GM23338 (cell line): ENCODE measurements at regions not wholly inside any gene's neighbourhood (a gene's known extent, or its start where the extent isn't known, plus 50 kb on each side); places are given as distances from the start of the nearest gene placed in this dataset.

Source experiments
- ATAC-seq: fragments of 200-7000 bp; cut with Tn5 transposase; 3 replicates; pipeline ENCODE4 v1.9.1; 2020
- DNase-seq: peaks from one replicate; pipeline ENCODE4 v3.0.0-alpha.2; 2015; ENCODE audit warnings: low spot score
- H2AFZ ChIP-seq: fragments of 200-600 bp; sonication (generic); 2 replicates; pipeline ENCODE4 v1.8.0; 2016; ENCODE audit warnings: antibody characterized with exemption, mild to moderate bottlenecking, moderate library complexity
- H3F3A ChIP-seq: fragments of 200-600 bp; sonication (generic); replicated peaks from 2 replicates; pipeline ENCODE4 v1.8.0; 2017; ENCODE audit warnings: antibody characterized with exemption, mixed run types, low read depth
- H3K27ac ChIP-seq: fragments of 200-600 bp; sonication (generic); 2 replicates; pipeline ENCODE4 v1.6.1; 2016; ENCODE audit warnings: low read depth
- H3K27me3 ChIP-seq: fragments of 200-600 bp; sonication (generic); 2 replicates; pipeline ENCODE4 v1.8.0; 2016; ENCODE audit warnings: mild to moderate bottlenecking, mixed run types, moderate library complexity; ENCODE audit not compliant: insufficient read depth
- H3K36me3 ChIP-seq: fragments of 200-600 bp; sonication (generic); 2 replicates; pipeline ENCODE4 v1.8.0; 2016; ENCODE audit warnings: mild to moderate bottlenecking; ENCODE audit not compliant: insufficient read depth
- H3K4me1 ChIP-seq: fragments of 200-600 bp; sonication (generic); 2 replicates; pipeline ENCODE4 v1.8.0; 2016; ENCODE audit warnings: mild to moderate bottlenecking, moderate library complexity; ENCODE audit not compliant: insufficient read depth
- H3K4me2 ChIP-seq: fragments of 200-600 bp; sonication (generic); 2 replicates; pipeline ENCODE4 v1.7.1; 2017; ENCODE audit warnings: mixed run types
- H3K4me3 ChIP-seq: fragments of 200-600 bp; sonication (generic); 2 replicates; pipeline ENCODE4 v1.6.1; 2016; ENCODE audit warnings: mixed run types
- H3K79me2 ChIP-seq: fragments of 200-600 bp; sonication (generic); replicated peaks from 2 replicates; pipeline ENCODE4 v1.8.0; 2017; ENCODE audit warnings: mild to moderate bottlenecking; ENCODE audit not compliant: insufficient read depth
- H3K9me2 ChIP-seq: fragments of 200-600 bp; sonication (generic); 2 replicates; pipeline ENCODE4 v1.8.0; 2017; ENCODE audit not compliant: insufficient read depth
- H4K20me1 ChIP-seq: fragments of 200-600 bp; sonication (generic); replicated peaks from 2 replicates; pipeline ENCODE4 v1.8.0; 2017; ENCODE audit warnings: mild to moderate bottlenecking; ENCODE audit not compliant: insufficient read depth
- H3K27ac Mint-ChIP-seq: 2 replicates; pipeline ENCODE4 v1.8.0; 2020; ENCODE audit warnings: inconsistent platforms, mild to moderate bottlenecking, moderate library complexity, mixed read lengths
- H3K27me3 Mint-ChIP-seq: 3 replicates; pipeline ENCODE4 v1.8.0; 2022; ENCODE audit warnings: low read depth, mild to moderate bottlenecking, moderate library complexity, mixed read lengths, inconsistent platforms; ENCODE audit not compliant: insufficient read depth, poor library complexity
- H3K36me3 Mint-ChIP-seq: 3 replicates; pipeline ENCODE4 v1.8.0; 2021; ENCODE audit warnings: low read depth, mild to moderate bottlenecking, inconsistent platforms, moderate library complexity, mixed read lengths
- H3K4me1 Mint-ChIP-seq: 3 replicates; pipeline ENCODE4 v1.8.0; 2020; ENCODE audit warnings: mild to moderate bottlenecking, inconsistent platforms, mixed read lengths
- H3K4me3 Mint-ChIP-seq: 3 replicates; pipeline ENCODE4 v1.8.0; 2021; ENCODE audit warnings: moderate library complexity, mild to moderate bottlenecking, inconsistent platforms, mixed read lengths
- H3K9me3 Mint-ChIP-seq: 3 replicates; pipeline ENCODE4 v1.8.0; 2020; ENCODE audit warnings: moderate library complexity, mild to moderate bottlenecking, inconsistent platforms, mixed read lengths
- CREB1 ChIP-seq: fragments of 250-450 bp; sonication (Bioruptor Pico); IDR thresholded peaks from 2 replicates; pipeline ENCODE4 v1.5.0; 2020; ENCODE audit warnings: low read depth, mild to moderate bottlenecking, moderate library complexity
- EZH2 ChIP-seq: fragments of 200-600 bp; sonication (generic); IDR thresholded peaks from one replicate; pipeline ENCODE4 v1.8.0; 2017; ENCODE audit warnings: antibody characterized with exemption, mild to moderate bottlenecking, low read depth; ENCODE audit not compliant: unreplicated experiment
- EZH2phosphoT487 ChIP-seq: fragments of 200-600 bp; sonication (generic); IDR thresholded peaks from one replicate; pipeline ENCODE4 v1.8.1; 2018; ENCODE audit warnings: antibody characterized with exemption; ENCODE audit not compliant: unreplicated experiment
- JUNB ChIP-seq: IDR thresholded peaks from one replicate; pipeline ENCODE4 v1.6.1; 2016; ENCODE audit warnings: antibody characterized with exemption; ENCODE audit not compliant: unreplicated experiment
- NANOG ChIP-seq: IDR thresholded peaks from 2 replicates; pipeline ENCODE4 v1.6.1; 2016; ENCODE audit warnings: antibody characterized with exemption, borderline replicate concordance
- POLR2AphosphoS5 ChIP-seq: IDR thresholded peaks from 2 replicates; pipeline ENCODE4 v1.6.1; 2016; ENCODE audit warnings: antibody characterized with exemption, low read depth
- STAT1 ChIP-seq: IDR thresholded peaks from one replicate; pipeline ENCODE4 v1.6.1; 2016; ENCODE audit warnings: antibody characterized with exemption; ENCODE audit not compliant: unreplicated experiment
- ZNF114 ChIP-seq: fragments of 250-450 bp; sonication (Bioruptor Pico); IDR thresholded peaks from 2 replicates; pipeline ENCODE4 v1.5.0; 2020; ENCODE audit warnings: mild to moderate bottlenecking, moderate library complexity
- ZNF331 ChIP-seq: fragments of 250-450 bp; sonication (Bioruptor Pico); IDR thresholded peaks from 2 replicates; pipeline ENCODE4 v1.5.0; 2020; ENCODE audit warnings: low read depth, mild to moderate bottlenecking, moderate library complexity
- TF ChIP-seq, protein P1 (sequence below): IDR thresholded peaks from 2 replicates; pipeline ENCODE4 v1.6.1; 2016; ENCODE audit warnings: antibody characterized with exemption
- TF ChIP-seq, protein P2 (sequence below): IDR thresholded peaks from one replicate; pipeline ENCODE4 v1.6.1; 2018; ENCODE audit warnings: antibody characterized with exemption; ENCODE audit not compliant: unreplicated experiment
- TF ChIP-seq, protein P3 (sequence below), 2 experiments: fragments of 200-600 bp in 1 of 2; sonication (generic) in 1 of 2; conservative IDR thresholded peaks; 2 replicates each; pipeline versions ENCODE4 v1.5.1 to v1.6.1; 2016 to 2017; ENCODE audit warnings: antibody characterized with exemption in 2 of 2, low read depth in 2 of 2, mild to moderate bottlenecking in 2 of 2, moderate library complexity in 1 of 2
- TF ChIP-seq, protein P4 (sequence below): fragments of 250-450 bp; sonication (Bioruptor Pico); IDR thresholded peaks from 2 replicates; pipeline ENCODE4 v1.5.0; 2020; ENCODE audit warnings: mild to moderate bottlenecking, moderate library complexity

DNA sequence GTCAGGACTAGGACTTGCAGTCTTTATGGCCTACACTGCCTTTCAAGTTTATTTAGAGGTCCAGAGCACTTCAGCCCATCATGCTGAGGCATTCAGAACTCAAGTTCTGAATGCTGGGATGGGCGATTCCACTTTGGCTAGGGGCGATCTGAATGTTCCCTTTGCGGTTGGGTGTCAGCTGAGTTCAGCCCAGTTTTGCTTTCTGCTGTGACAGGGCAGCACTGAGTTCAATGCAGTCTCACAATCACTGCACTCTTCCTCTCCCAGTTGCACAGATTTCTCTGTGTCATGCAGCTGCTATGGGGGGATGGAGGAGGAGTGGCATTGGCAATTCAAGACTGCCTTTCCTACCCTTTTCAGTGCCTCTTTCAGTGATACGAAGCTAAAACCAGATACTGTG, 1232.0 kb upstream of the FAM98A start:
- Mint-ChIP-seq H3K27me3 (no peaks in the 10 kb centered on the region), H3K4me1 (peaks cover 9% of the 10 kb centered on the region), H3K9me3 (no peaks in the 10 kb centered on the region; the same call in 1 of the 3 replicates), H3K27ac (no peak overlapping the region; the same call in 1 of the 2 replicates), H3K36me3 (no peaks in the 10 kb centered on the region; the same call in 1 of the 3 replicates), H3K4me3 (no peak overlapping the region)
- no peak overlapping the region for H3K27ac ChIP-seq
- no peak overlapping the region for H3K4me2 ChIP-seq
- ATAC-seq = no peak
- H3K9me2 ChIP-seq = no peaks in the 10 kb centered on the region
- peaks cover 5% of the 10 kb centered on the region; the same call in 1 of the 2 replicates for H3K4me1 ChIP-seq
- H3K27me3 ChIP-seq = no peaks in the 10 kb centered on the region
- peak overlapping the region; percentile 95 for H2AFZ ChIP-seq
- no peaks in the 10 kb centered on the region for H3K79me2 ChIP-seq
- TF ChIP-seq, protein P1, sequence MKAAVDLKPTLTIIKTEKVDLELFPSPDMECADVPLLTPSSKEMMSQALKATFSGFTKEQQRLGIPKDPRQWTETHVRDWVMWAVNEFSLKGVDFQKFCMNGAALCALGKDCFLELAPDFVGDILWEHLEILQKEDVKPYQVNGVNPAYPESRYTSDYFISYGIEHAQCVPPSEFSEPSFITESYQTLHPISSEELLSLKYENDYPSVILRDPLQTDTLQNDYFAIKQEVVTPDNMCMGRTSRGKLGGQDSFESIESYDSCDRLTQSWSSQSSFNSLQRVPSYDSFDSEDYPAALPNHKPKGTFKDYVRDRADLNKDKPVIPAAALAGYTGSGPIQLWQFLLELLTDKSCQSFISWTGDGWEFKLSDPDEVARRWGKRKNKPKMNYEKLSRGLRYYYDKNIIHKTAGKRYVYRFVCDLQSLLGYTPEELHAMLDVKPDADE = no peak
- TF ChIP-seq STAT1 = no peak
- TF ChIP-seq, protein P2, sequence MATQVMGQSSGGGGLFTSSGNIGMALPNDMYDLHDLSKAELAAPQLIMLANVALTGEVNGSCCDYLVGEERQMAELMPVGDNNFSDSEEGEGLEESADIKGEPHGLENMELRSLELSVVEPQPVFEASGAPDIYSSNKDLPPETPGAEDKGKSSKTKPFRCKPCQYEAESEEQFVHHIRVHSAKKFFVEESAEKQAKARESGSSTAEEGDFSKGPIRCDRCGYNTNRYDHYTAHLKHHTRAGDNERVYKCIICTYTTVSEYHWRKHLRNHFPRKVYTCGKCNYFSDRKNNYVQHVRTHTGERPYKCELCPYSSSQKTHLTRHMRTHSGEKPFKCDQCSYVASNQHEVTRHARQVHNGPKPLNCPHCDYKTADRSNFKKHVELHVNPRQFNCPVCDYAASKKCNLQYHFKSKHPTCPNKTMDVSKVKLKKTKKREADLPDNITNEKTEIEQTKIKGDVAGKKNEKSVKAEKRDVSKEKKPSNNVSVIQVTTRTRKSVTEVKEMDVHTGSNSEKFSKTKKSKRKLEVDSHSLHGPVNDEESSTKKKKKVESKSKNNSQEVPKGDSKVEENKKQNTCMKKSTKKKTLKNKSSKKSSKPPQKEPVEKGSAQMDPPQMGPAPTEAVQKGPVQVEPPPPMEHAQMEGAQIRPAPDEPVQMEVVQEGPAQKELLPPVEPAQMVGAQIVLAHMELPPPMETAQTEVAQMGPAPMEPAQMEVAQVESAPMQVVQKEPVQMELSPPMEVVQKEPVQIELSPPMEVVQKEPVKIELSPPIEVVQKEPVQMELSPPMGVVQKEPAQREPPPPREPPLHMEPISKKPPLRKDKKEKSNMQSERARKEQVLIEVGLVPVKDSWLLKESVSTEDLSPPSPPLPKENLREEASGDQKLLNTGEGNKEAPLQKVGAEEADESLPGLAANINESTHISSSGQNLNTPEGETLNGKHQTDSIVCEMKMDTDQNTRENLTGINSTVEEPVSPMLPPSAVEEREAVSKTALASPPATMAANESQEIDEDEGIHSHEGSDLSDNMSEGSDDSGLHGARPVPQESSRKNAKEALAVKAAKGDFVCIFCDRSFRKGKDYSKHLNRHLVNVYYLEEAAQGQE = no peak
- TF ChIP-seq NANOG = no peak
- no peak for TF ChIP-seq EZH2phosphoT487
- TF ChIP-seq, protein P3, sequence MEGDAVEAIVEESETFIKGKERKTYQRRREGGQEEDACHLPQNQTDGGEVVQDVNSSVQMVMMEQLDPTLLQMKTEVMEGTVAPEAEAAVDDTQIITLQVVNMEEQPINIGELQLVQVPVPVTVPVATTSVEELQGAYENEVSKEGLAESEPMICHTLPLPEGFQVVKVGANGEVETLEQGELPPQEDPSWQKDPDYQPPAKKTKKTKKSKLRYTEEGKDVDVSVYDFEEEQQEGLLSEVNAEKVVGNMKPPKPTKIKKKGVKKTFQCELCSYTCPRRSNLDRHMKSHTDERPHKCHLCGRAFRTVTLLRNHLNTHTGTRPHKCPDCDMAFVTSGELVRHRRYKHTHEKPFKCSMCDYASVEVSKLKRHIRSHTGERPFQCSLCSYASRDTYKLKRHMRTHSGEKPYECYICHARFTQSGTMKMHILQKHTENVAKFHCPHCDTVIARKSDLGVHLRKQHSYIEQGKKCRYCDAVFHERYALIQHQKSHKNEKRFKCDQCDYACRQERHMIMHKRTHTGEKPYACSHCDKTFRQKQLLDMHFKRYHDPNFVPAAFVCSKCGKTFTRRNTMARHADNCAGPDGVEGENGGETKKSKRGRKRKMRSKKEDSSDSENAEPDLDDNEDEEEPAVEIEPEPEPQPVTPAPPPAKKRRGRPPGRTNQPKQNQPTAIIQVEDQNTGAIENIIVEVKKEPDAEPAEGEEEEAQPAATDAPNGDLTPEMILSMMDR (conservative IDR thresholded peaks at IDR 0.05; ENCODE audit: low read depth in 2 of 2) = no peak
- TF ChIP-seq CREB1 (CRISPR knock-in tag) = no peak
- TF ChIP-seq EZH2 = no peak
- TF ChIP-seq ZNF331 (CRISPR knock-in tag) = no peak
- TF ChIP-seq POLR2AphosphoS5 = no peak
- no peak for TF ChIP-seq JUNB
- TF ChIP-seq ZNF114 (CRISPR knock-in tag) = no peak
- TF ChIP-seq, protein P4, sequence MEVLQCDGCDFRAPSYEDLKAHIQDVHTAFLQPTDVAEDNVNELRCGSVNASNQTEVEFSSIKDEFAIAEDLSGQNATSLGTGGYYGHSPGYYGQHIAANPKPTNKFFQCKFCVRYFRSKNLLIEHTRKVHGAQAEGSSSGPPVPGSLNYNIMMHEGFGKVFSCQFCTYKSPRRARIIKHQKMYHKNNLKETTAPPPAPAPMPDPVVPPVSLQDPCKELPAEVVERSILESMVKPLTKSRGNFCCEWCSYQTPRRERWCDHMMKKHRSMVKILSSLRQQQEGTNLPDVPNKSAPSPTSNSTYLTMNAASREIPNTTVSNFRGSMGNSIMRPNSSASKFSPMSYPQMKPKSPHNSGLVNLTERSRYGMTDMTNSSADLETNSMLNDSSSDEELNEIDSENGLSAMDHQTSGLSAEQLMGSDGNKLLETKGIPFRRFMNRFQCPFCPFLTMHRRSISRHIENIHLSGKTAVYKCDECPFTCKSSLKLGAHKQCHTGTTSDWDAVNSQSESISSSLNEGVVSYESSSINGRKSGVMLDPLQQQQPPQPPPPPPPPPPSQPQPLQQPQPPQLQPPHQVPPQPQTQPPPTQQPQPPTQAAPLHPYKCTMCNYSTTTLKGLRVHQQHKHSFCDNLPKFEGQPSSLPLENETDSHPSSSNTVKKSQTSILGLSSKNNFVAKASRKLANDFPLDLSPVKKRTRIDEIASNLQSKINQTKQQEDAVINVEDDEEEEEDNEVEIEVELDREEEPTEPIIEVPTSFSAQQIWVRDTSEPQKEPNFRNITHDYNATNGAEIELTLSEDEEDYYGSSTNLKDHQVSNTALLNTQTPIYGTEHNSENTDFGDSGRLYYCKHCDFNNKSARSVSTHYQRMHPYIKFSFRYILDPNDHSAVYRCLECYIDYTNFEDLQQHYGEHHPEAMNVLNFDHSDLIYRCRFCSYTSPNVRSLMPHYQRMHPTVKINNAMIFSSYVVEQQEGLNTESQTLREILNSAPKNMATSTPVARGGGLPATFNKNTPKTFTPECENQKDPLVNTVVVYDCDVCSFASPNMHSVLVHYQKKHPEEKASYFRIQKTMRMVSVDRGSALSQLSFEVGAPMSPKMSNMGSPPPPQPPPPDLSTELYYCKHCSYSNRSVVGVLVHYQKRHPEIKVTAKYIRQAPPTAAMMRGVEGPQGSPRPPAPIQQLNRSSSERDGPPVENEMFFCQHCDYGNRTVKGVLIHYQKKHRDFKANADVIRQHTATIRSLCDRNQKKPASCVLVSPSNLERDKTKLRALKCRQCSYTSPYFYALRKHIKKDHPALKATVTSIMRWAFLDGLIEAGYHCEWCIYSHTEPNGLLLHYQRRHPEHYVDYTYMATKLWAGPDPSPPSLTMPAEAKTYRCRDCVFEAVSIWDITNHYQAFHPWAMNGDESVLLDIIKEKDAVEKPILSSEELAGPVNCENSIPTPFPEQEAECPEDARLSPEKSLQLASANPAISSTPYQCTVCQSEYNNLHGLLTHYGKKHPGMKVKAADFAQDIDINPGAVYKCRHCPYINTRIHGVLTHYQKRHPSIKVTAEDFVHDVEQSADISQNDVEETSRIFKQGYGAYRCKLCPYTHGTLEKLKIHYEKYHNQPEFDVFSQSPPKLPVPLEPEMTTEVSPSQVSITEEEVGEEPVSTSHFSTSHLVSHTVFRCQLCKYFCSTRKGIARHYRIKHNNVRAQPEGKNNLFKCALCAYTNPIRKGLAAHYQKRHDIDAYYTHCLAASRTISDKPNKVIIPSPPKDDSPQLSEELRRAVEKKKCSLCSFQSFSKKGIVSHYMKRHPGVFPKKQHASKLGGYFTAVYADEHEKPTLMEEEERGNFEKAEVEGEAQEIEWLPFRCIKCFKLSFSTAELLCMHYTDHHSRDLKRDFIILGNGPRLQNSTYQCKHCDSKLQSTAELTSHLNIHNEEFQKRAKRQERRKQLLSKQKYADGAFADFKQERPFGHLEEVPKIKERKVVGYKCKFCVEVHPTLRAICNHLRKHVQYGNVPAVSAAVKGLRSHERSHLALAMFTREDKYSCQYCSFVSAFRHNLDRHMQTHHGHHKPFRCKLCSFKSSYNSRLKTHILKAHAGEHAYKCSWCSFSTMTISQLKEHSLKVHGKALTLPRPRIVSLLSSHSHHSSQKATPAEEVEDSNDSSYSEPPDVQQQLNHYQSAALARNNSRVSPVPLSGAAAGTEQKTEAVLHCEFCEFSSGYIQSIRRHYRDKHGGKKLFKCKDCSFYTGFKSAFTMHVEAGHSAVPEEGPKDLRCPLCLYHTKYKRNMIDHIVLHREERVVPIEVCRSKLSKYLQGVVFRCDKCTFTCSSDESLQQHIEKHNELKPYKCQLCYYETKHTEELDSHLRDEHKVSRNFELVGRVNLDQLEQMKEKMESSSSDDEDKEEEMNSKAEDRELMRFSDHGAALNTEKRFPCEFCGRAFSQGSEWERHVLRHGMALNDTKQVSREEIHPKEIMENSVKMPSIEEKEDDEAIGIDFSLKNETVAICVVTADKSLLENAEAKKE (CRISPR knock-in tag) = no peak
- H4K20me1 ChIP-seq = no peaks in the 10 kb centered on the region
- no peak for DNase-seq
- H3K4me3 ChIP-seq = no peak overlapping the region
- H3K36me3 ChIP-seq = no peaks in the 10 kb centered on the region
- H3F3A ChIP-seq = no peaks in the 10 kb centered on the region
